ENCODE measurements at regions not wholly inside any gene's neighbourhood (a gene's known extent, or its start where the extent isn't known, plus 50 kb on each side); places are given as distances from the start of the nearest gene placed in this dataset.

- no peak overlapping the region for H2AFZ ChIP-seq (ENCODE audit: low read length)
- no peak overlapping the region for H3K14ac ChIP-seq (ENCODE audit: insufficient read depth, low read length)
- no peak overlapping the region for H2BK15ac ChIP-seq (ENCODE audit: low read depth, low read length)
- no peak overlapping the region for H2AK5ac ChIP-seq (ENCODE audit: insufficient read length, low read length)
- no peak overlapping the region for H3K56ac ChIP-seq (ENCODE audit: insufficient read length, low read depth, low read length)
- H3K23ac ChIP-seq (ENCODE audit: insufficient read length, low read depth, low read length) = no peak overlapping the region
- no peaks in the 10 kb centered on the region for H3K79me2 ChIP-seq (ENCODE audit: insufficient read depth, low read length)
- no peak overlapping the region for H4K8ac ChIP-seq (replicated peaks; ENCODE audit: insufficient read length, low read depth, low read length)
- no peaks in the 10 kb centered on the region for H3K4me1 ChIP-seq (ENCODE audit: insufficient read depth, low read length)
- no peak overlapping the region for H3K9ac ChIP-seq (ENCODE audit: extremely low read depth, insufficient read length, low read length)
- H2BK120ac ChIP-seq (ENCODE audit: low read depth, low read length, poor library complexity, severe bottlenecking) = no peak overlapping the region
- no peak for DNase-seq
- H3K79me1 ChIP-seq (ENCODE audit: insufficient read depth, low read depth, low read length, poor library complexity, severe bottlenecking) = no peaks in the 10 kb centered on the region
- Mint-ChIP-seq H3K36me3 (ENCODE audit: insufficient read depth in 1 of 3, low read depth in 3 of 3) (no peaks in the 10 kb centered on the region), H3K27me3 (ENCODE audit: low read depth) (peaks cover 6% of the 10 kb centered on the region), H3K4me1 (peaks cover 5 to 11% of the 10 kb centered on the region in 2 experiments; a peak in 2 of 4 replicates), H3K9me3 (no peaks in the 10 kb centered on the region; a peak in 1 of 5 replicates), H3K4me3 (no peak overlapping the region), H3K27ac (no peak overlapping the region)
- WGBS (ENCODE audit: extremely low coverage, insufficient read length, low lambda C conversion rate) = no CpG with 5 or more reads among the region's 1 CpG
- TF ChIP-seq, protein P1, sequence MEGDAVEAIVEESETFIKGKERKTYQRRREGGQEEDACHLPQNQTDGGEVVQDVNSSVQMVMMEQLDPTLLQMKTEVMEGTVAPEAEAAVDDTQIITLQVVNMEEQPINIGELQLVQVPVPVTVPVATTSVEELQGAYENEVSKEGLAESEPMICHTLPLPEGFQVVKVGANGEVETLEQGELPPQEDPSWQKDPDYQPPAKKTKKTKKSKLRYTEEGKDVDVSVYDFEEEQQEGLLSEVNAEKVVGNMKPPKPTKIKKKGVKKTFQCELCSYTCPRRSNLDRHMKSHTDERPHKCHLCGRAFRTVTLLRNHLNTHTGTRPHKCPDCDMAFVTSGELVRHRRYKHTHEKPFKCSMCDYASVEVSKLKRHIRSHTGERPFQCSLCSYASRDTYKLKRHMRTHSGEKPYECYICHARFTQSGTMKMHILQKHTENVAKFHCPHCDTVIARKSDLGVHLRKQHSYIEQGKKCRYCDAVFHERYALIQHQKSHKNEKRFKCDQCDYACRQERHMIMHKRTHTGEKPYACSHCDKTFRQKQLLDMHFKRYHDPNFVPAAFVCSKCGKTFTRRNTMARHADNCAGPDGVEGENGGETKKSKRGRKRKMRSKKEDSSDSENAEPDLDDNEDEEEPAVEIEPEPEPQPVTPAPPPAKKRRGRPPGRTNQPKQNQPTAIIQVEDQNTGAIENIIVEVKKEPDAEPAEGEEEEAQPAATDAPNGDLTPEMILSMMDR (conservative IDR thresholded peaks at IDR 0.05) = no peak
- H4K20me1 ChIP-seq (ENCODE audit: control insufficient read depth, insufficient read depth, insufficient read length) = no peaks in the 10 kb centered on the region
- H3K27ac ChIP-seq (ENCODE audit: insufficient read length, low read depth, low read length) = no peak overlapping the region
- no peak overlapping the region for H4K5ac ChIP-seq (ENCODE audit: insufficient read length, low read depth, low read length)
- no peaks in the 10 kb centered on the region for H3K9me3 ChIP-seq (ENCODE audit: control insufficient read depth, low read depth, low read length)
- no peak overlapping the region for H2BK5ac ChIP-seq (ENCODE audit: insufficient read length, low read length)
- no peak overlapping the region for H2BK20ac ChIP-seq (ENCODE audit: low read depth, low read length, poor library complexity, severe bottlenecking)
- H3K23me2 ChIP-seq (ENCODE audit: insufficient read length, low read depth, low read length, poor library complexity, severe bottlenecking) = no peaks in the 10 kb centered on the region
- no peak overlapping the region for H3K18ac ChIP-seq (ENCODE audit: insufficient read length, low read depth, low read length)
- H3K27me3 ChIP-seq (ENCODE audit: insufficient read depth, low read length) = no peaks in the 10 kb centered on the region
- no peak overlapping the region for H2BK12ac ChIP-seq (ENCODE audit: insufficient read length, low read depth, low read length)
- H3T11ph ChIP-seq (ENCODE audit: low read length) = no peak overlapping the region
- H3K4ac ChIP-seq (ENCODE audit: low read depth, low read length) = no peak overlapping the region
- H4K91ac ChIP-seq (ENCODE audit: insufficient read length, low read depth, low read length) = no peak overlapping the region
- no peak overlapping the region for H3K4me2 ChIP-seq (ENCODE audit: insufficient read depth, insufficient read length, low read length)
These were observed 193.9 kb downstream of the MED10 start for GRCh38 chr5:6184481-6184880.
